ENCODE measurements at regions not wholly inside any gene's neighbourhood (a gene's known extent, or its start where the extent isn't known, plus 50 kb on each side); places are given as distances from the start of the nearest gene placed in this dataset.

GRCh38 chr4:159900562-159900961 lies 797.7 kb downstream of the RAPGEF2 start:
- no peak for TF ChIP-seq CTCF (IDR thresholded peaks at IDR 0.05)
- Histone ChIP-seq H3K4me3 (no peak overlapping the region), H3K36me3 (no peaks in the 10 kb centered on the region), H3K27me3 (replicated peaks; ENCODE audit: insufficient read depth) (no peaks in the 10 kb centered on the region), H3K27ac (no peak overlapping the region), H3K9me3 (no peaks in the 10 kb centered on the region), H3K4me1 (ENCODE audit: control insufficient read depth in 1 of 2, low read depth in 2 of 2) (no peaks in the 10 kb centered on the region)
- DNase-seq (ENCODE audit: low spot score) (no peak), ATAC-seq (ENCODE audit: insufficient number of reproducible peaks, low FRiP score, low read depth) (no peak)

- TF ChIP-seq CTCF (IDR thresholded peaks at IDR 0.05) = no peak
- no peak for DNase-seq (ENCODE audit: low spot score)
- H3K36me3 ChIP-seq = no peaks in the 10 kb centered on the region
- ATAC-seq (ENCODE audit: insufficient number of reproducible peaks, low FRiP score, low read depth) = no peak
- H3K9me3 ChIP-seq = no peaks in the 10 kb centered on the region
- H3K27me3 ChIP-seq (replicated peaks; ENCODE audit: insufficient read depth) = no peaks in the 10 kb centered on the region
- no peak overlapping the region for H3K4me3 ChIP-seq
- no peaks in the 10 kb centered on the region for H3K4me1 ChIP-seq (ENCODE audit: control insufficient read depth in 1 of 2, low read depth in 2 of 2)
- no peak overlapping the region for H3K27ac ChIP-seq
Measured at GRCh38 chr4:159902648-159903047, 799.8 kb downstream of the RAPGEF2 start.

- no peak overlapping the region for H3K4me3 ChIP-seq
- ATAC-seq (ENCODE audit: insufficient number of reproducible peaks, low FRiP score, low read depth) (no peak), DNase-seq (ENCODE audit: low spot score) (no peak)
- H3K36me3 ChIP-seq = no peaks in the 10 kb centered on the region
- H3K27ac ChIP-seq = no peak overlapping the region
- no peaks in the 10 kb centered on the region for H3K9me3 ChIP-seq
- TF ChIP-seq CTCF (IDR thresholded peaks at IDR 0.05) = no peak
- H3K27me3 ChIP-seq (replicated peaks; ENCODE audit: insufficient read depth) = no peaks in the 10 kb centered on the region
- no peaks in the 10 kb centered on the region for H3K4me1 ChIP-seq (ENCODE audit: control insufficient read depth in 1 of 2, low read depth in 2 of 2)
Measured at GRCh38 chr4:159904906-159905305, 802.0 kb downstream of the RAPGEF2 start.

DNA sequence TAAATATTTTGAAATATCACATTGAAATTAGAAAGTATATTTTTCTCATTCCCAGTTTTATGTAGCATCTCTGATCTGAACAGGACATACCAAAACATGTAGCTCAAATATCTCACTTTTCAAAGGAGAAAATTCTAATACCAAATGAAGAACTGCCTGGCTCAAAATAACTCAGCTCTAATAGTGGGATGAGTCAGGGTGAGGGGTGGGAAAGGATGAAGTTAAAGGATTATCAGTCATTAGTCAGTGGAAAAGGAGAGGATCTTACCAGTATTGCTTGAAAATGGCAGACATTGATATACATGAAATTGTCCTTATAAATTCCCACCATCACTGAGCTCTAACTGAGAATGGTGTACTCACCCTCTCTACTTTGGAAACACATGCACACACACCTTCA lies 803.2 kb downstream of the RAPGEF2 start:
- Histone ChIP-seq H3K27ac (no peak overlapping the region), H3K27me3 (replicated peaks; ENCODE audit: insufficient read depth) (no peaks in the 10 kb centered on the region), H3K36me3 (no peaks in the 10 kb centered on the region), H3K9me3 (no peaks in the 10 kb centered on the region), H3K4me1 (ENCODE audit: control insufficient read depth in 1 of 2, low read depth in 2 of 2) (no peaks in the 10 kb centered on the region), H3K4me3 (no peak overlapping the region)
- TF ChIP-seq CTCF (IDR thresholded peaks at IDR 0.05) = no peak
- DNase-seq (ENCODE audit: low spot score) (no peak), ATAC-seq (ENCODE audit: insufficient number of reproducible peaks, low FRiP score, low read depth) (no peak)

DNA sequence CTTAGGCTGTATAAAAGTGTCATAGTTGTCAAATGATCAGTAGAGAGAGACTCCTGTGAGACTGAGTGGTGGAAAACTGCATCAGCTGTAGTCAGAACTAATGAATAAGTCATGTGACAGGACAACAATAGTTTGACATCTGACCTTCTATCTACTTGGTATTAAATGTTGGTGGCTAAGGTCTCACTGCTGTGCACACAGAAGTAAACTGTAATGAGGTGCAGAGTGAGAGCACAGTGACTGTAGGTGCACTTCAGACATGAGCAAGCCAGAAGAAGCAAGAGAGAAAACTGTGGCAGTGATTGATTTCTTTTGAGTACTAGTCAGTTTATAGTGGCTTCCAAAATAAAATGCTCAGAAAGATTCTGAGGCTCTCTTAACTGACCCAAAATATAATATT lies 803.6 kb downstream of the RAPGEF2 start:
- no peak for TF ChIP-seq CTCF (IDR thresholded peaks at IDR 0.05)
- Histone ChIP-seq H3K36me3 (no peaks in the 10 kb centered on the region), H3K9me3 (no peaks in the 10 kb centered on the region), H3K4me1 (ENCODE audit: control insufficient read depth in 1 of 2, low read depth in 2 of 2) (no peaks in the 10 kb centered on the region), H3K27me3 (replicated peaks; ENCODE audit: insufficient read depth) (no peaks in the 10 kb centered on the region), H3K27ac (no peak overlapping the region), H3K4me3 (no peak overlapping the region)
- no peak for ATAC-seq (ENCODE audit: insufficient number of reproducible peaks, low FRiP score, low read depth)
- DNase-seq (ENCODE audit: low spot score) = no peak

All from thoracic aorta (tissue), 2 donors.